Fibroblast of skin of right quadriceps (primary cell): ENCODE measurements at regions not wholly inside any gene's neighbourhood (a gene's known extent, or its start where the extent isn't known, plus 50 kb on each side); places are given as distances from the start of the nearest gene placed in this dataset.
"Not testable (repeated sequence)": the region's sequence is repeated elsewhere in the genome, so short reads cannot be mapped to it uniquely, and the experiment has no call there.

Experiments
- DNase-seq: peaks from one replicate; pipeline ENCODE4 v3.0.0-alpha.2; 2013

- DNase-seq: no peak
Measured at GRCh38 chr14:97033556-97034081, 236.4 kb downstream of the VRK1 start.

DNA sequence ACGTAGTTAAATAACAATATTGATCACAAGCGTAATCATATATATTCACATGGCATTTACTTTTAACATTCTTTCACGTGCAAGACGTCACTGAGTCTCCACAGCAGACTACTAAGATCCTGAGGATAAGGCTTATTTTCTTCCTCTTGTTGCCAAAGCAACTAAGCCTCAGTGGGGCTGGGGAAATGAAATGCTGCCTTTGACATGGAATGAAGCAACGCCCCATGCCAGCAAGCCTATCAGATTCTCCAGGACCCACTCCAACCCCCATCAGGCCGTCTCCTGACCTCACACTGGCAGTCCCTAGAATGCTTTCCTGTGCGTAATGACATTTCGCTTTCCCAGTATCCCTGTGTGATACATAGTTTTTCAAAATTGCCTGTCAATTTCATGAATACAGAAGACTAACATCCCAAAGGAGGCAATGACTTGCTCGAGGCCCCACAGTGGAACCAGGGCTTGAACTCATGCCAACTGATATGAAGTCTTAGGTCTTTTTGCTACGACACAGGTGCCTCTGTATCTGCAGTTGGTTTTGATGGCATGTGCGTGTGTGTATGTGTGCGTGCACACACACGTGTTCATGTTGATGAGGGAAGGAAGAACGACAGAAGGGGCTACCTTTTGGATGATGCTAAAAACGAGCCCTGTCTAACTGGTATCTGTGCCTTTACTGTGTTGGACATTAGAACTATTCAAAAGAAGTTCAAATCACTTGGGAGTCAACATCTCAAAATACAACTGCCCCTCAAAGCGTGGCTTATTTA lies 239.1 kb downstream of the VRK1 start:
- DNase-seq: no peak

DNA sequence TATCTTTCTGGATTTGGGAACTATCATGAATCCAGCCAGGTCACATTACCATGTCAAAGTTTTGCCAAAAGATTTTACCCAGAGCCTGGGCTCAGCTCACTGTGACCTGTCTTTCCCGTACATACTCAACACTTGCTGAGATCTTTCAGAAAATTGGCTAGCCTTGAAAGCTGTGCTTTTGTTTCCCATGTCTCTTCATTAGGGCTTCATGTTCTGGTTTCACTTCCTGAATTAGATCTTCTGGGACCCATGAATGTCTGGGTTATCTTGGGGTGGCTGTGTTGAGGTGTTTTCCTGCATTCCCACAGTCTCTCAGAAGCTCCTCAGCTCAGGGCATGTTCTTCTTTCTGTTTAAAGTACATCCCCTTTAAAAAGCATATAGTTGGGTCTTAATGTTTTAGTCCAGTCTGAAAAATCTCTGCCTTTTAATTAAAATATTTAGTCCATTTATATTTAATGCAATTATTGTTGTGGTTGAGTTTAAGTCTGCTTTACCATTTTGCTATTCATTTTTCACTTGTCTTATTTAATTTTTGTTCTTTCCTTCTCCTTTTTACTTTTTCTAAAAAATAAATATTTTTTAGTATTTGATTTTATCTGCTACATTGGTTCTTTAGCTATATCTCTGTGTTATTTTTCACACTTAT lies 242.7 kb downstream of the VRK1 start:
- no peak for DNase-seq

GRCh38 chr14:97046967-97047366 lies 249.8 kb downstream of the VRK1 start:
- DNase-seq: no peak

DNA sequence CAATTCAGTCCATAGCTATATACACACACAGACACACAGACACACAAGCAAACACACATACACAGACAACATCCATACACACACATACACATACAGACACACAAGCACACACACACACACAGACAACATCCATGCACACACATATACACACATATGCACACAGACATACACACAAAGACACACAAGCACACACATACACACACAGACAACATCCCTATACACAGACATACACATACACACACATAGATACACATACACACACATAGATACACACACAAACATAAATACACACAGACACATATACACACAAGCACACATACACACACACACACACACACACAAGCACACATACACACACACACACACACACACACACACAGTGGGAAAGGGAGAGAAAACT lies 254.8 kb downstream of the VRK1 start:
- DNase-seq: no peak

GRCh38 chr14:97053941-97054340 lies 256.8 kb downstream of the VRK1 start:
- no peak for DNase-seq

- no peak for DNase-seq
Measured at GRCh38 chr14:97055355-97055754, 258.2 kb downstream of the VRK1 start.

DNA sequence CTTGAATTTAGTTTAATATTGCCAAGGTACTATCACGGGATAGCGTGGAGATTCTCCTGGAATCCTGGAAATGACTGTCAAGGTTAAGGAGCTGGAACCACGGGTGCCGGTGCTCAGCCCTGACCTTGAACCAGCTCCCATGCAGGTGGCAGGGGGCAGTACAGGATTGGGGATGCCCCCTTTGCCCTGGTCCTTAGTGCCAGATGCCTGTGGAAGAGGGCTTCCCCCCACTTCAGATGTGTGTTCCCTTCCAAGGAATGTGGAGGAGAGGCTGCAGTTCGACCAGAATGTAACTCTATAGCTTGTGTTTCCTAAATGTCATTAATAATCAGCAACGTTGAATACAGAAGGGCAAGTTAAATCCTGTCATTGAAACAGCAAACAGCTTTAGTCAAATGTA lies 258.9 kb downstream of the VRK1 start:
- no peak for DNase-seq

DNA sequence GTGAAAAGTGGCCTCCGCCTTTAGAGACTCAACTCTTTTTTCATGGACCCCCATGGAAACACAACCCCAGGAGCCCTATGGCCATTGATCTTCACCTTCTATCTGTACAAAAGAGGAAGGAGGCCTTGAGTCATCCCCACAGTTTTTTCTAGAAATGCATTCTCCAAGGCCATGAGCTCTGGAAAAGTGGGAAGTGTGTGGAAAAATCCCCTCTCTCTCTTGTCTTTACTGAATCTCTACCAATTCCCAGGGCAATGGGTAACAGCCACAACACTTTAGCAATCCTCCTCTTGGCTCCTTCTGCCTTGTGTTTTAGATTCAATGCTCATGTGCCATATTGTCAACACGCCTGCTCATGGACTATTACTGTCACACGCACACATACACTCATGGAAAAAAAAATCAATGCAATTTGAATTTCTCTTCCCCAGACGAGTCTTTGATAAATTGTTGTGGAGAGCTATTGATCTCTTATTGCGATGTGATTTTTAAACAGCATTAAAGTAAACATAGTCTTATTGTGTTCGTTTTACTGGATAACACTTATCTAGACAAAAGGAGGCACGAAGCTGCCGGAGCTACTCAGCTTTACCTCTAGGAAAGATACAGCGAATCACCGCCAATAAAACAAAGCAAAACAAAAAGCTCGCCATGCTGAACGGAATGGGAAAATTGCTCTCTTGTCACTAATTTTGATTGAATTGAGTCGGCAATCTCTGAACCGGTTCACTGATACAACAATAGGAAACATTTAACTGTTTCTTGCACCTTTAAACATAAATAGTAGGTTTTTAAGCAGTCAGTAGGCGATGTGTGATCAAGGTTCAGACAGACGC lies 260.3 kb downstream of the VRK1 start:
- no peak for DNase-seq

DNA sequence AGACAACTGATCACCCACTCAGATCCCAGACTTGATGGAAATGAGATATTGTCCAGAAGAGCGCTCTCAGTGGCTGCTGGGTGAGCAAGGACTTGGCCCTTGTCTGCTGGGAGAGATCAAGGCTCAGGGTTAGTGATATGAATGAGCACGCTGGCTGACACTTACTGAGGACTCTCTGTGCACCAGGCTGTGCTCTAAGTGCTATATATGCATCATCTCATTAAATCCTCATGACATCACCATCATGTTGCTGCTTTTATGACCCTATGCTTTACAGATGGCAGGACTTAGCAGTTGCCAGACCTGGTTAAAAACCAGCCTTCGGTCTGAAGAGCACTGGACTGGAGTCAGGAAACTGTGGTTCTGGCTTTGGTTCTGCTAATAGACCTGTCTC lies 260.9 kb downstream of the VRK1 start:
- no peak for DNase-seq

GRCh38 chr14:97058589-97058988 lies 261.4 kb downstream of the VRK1 start:
- DNase-seq: no peak

- DNase-seq: no peak
Measured at GRCh38 chr14:97061198-97061597, 264.0 kb downstream of the VRK1 start.

- DNase-seq: no peak
Measured at GRCh38 chr14:97061714-97062113, 264.5 kb downstream of the VRK1 start.

- DNase-seq: no peak
Measured at GRCh38 chr14:97065305-97066067, 268.3 kb downstream of the VRK1 start.

- DNase-seq: no peak
Measured at GRCh38 chr14:97066068-97066899, 269.1 kb downstream of the VRK1 start.

- not testable (repeated sequence) for DNase-seq
Measured at GRCh38 chr14:97068293-97068692, 271.1 kb downstream of the VRK1 start.

DNA sequence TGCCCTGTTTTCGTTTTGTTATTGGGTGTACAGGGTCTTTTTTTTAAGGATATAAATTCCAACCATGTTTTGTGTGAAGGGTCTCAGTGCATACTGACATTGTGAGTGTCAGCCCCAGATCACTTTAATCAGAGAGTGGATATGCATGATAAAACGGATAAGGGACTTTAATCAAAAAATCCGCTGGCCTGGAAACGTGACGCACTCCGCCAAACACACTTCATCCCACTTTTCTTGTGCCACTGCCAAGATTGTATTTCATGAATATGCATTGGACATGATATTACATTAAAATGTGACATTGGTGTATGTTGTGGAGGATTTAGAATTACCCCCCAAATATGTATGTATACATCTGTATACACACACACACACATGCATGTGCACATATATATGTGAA lies 273.1 kb downstream of the VRK1 start:
- DNase-seq: no peak

DNA sequence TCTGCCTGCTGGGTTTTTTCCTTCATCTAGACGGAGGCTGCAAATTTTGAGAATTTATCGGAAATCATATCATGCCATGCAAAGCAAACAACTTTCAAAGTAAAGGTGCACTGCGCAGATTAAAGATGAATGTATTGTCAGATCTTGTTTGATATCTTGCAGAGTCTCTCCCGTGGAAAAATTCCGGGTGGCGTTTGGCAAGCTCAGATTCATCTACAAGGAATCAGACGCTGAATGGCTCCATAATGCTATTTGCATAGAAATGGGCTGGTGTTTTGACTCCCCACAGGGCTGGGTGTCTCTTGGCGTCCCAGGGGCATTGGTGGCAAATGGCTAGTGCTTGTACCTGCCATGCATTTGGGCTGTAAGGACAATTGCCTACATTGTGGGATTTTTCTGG lies 274.0 kb downstream of the VRK1 start:
- no peak for DNase-seq

DNA sequence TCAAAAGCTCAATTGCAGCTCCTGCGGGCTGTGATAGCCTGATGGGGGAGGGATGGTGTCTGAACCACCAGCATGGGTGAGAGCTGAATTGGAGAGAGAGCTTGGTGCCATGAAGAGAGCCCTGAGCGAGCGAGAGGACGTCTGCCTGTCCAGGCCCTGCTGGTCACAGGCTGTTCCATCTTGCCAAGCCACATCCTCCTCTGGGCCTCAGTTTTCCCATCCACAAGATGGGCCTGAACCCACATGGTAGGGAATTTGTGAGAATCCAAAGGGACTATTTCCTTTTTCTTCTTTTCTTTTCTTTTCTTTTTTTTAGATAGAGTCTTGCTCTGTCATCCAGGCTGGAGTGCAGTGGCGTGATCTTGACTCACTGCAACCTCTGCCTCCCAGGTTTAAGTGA lies 276.4 kb downstream of the VRK1 start:
- DNase-seq: no peak

- DNase-seq: peak; percentile 13
Measured at GRCh38 chr14:97074456-97074855, 277.3 kb downstream of the VRK1 start.

- DNase-seq: no peak
Measured at GRCh38 chr14:97074856-97075255, 277.7 kb downstream of the VRK1 start.

DNA sequence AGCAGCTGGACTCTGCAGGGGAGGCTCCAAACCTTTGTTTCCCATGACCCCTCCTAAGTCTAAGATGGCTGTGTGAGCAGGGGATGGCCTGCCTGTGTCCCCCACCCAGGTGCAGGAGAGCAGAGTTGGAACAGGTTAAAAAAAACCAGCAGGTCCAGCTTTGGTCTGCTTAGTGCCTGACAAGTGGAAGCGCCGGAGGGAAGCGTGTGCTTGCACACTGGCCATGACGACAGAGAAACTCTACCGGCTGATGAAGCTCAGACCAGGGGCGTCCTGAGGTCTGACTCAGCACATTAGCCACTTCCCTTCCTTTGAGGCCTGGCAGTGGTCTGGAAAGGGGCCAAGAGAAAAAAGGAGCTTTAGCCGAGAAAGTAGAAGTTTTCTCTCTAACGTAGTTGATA lies 280.1 kb downstream of the VRK1 start:
- peak; percentile 93 for DNase-seq
